ENCODE measurements at regions not wholly inside any gene's neighbourhood (a gene's known extent, or its start where the extent isn't known, plus 50 kb on each side); places are given as distances from the start of the nearest gene placed in this dataset.

- no peak for TF ChIP-seq CTCF (IDR thresholded peaks at IDR 0.05)
- H3K27me3 Mint-ChIP-seq = peaks cover 6% of the 10 kb centered on the region
- H3K4me1 Mint-ChIP-seq (ENCODE audit: low read depth) = no peaks in the 10 kb centered on the region
Observed at GRCh38 chr1:96565546-96565945, 156.0 kb upstream of the PTBP2 start.

GRCh38 chr1:96568639-96569038 lies 152.9 kb upstream of the PTBP2 start:
- no peaks in the 10 kb centered on the region for H3K9me3 ChIP-seq (ENCODE audit: control insufficient read depth in 1 of 2, insufficient read depth in 1 of 2, low read length in 2 of 2)
- H3K27ac ChIP-seq (ENCODE audit: low read depth in 1 of 2, low read length in 2 of 2) = no peak overlapping the region
- no peaks in the 10 kb centered on the region for H3K27me3 ChIP-seq (ENCODE audit: control insufficient read depth in 1 of 2, insufficient read depth in 2 of 2, low read length in 2 of 2)
- Mint-ChIP-seq H3K4me3 (no peak overlapping the region), H3K27ac (no peak overlapping the region), H3K4me1 (ENCODE audit: low read depth) (no peaks in the 10 kb centered on the region), H3K9me3 (no peaks in the 10 kb centered on the region), H3K36me3 (ENCODE audit: low read depth) (no peaks in the 10 kb centered on the region), H3K27me3 (peaks cover 5% of the 10 kb centered on the region)
- no peaks in the 10 kb centered on the region for H3K36me3 ChIP-seq (ENCODE audit: insufficient read depth, low read length)
- DNase-seq = no peak
- intact Hi-C loops (cut with DNase I, micrococcal nuclease) = loop anchor here in 1 of 2 experiments (10.0 kb wide), 1 partner anchor 1726 kb away; no protein-coding TSS in a partner anchor
- no peak for ATAC-seq (ENCODE audit: poor library complexity)
- ChIA-PET CTCF (no interaction called here), POLR2A (no interaction called here)
- no peak overlapping the region for H3K4me3 ChIP-seq (ENCODE audit: low read length)
- TF ChIP-seq CTCF (IDR thresholded peaks at IDR 0.05) = no peak
- H3K4me1 ChIP-seq (ENCODE audit: insufficient read depth, low read length) = no peaks in the 10 kb centered on the region

More at GRCh38 chr1:96565546-96565945, 156.0 kb upstream of the PTBP2 start:
- Histone ChIP-seq H3K4me1 (ENCODE audit: insufficient read depth, low read length) (no peaks in the 10 kb centered on the region), H3K9me3 (ENCODE audit: control insufficient read depth in 1 of 2, insufficient read depth in 1 of 2, low read length in 2 of 2) (no peaks in the 10 kb centered on the region), H3K27me3 (ENCODE audit: control insufficient read depth in 1 of 2, insufficient read depth in 2 of 2, low read length in 2 of 2) (no peaks in the 10 kb centered on the region), H3K4me3 (ENCODE audit: low read length) (no peak overlapping the region), H3K36me3 (ENCODE audit: insufficient read depth, low read length) (no peaks in the 10 kb centered on the region), H3K27ac (ENCODE audit: low read depth in 1 of 2, low read length in 2 of 2) (no peak overlapping the region)
- H3K9me3 Mint-ChIP-seq = no peaks in the 10 kb centered on the region
- no peak for DNase-seq
- intact Hi-C loops (cut with DNase I, micrococcal nuclease) = loop anchor here in 1 of 2 experiments (10.0 kb wide), 1 partner anchor 1729 kb away; no protein-coding TSS in a partner anchor
- H3K4me3 Mint-ChIP-seq = no peak overlapping the region
- ChIA-PET CTCF (no interaction called here), POLR2A (no interaction called here)
- ATAC-seq (ENCODE audit: poor library complexity) = no peak
- no peaks in the 10 kb centered on the region for H3K36me3 Mint-ChIP-seq (ENCODE audit: low read depth)
- H3K27ac Mint-ChIP-seq = no peak overlapping the region

- no peaks in the 10 kb centered on the region for H3K4me1 Mint-ChIP-seq (ENCODE audit: low read depth)
- H3K4me3 Mint-ChIP-seq = no peak overlapping the region
Observed at GRCh38 chr1:96569288-96569687, 152.3 kb upstream of the PTBP2 start.

More at GRCh38 chr1:96569288-96569687, 152.3 kb upstream of the PTBP2 start:
- DNase-seq (no peak), ATAC-seq (ENCODE audit: poor library complexity) (no peak)
- ChIA-PET CTCF (no interaction called here), POLR2A (no interaction called here)
- no peak for TF ChIP-seq CTCF (IDR thresholded peaks at IDR 0.05)
- Histone ChIP-seq H3K9me3 (ENCODE audit: control insufficient read depth in 1 of 2, insufficient read depth in 1 of 2, low read length in 2 of 2) (no peaks in the 10 kb centered on the region), H3K4me1 (ENCODE audit: insufficient read depth, low read length) (no peaks in the 10 kb centered on the region), H3K27me3 (ENCODE audit: control insufficient read depth in 1 of 2, insufficient read depth in 2 of 2, low read length in 2 of 2) (no peaks in the 10 kb centered on the region), H3K27ac (ENCODE audit: low read depth in 1 of 2, low read length in 2 of 2) (no peak overlapping the region), H3K36me3 (ENCODE audit: insufficient read depth, low read length) (no peaks in the 10 kb centered on the region), H3K4me3 (ENCODE audit: low read length) (no peak overlapping the region)
- Mint-ChIP-seq H3K9me3 (no peaks in the 10 kb centered on the region), H3K27me3 (peaks cover 12% of the 10 kb centered on the region), H3K27ac (no peak overlapping the region), H3K36me3 (ENCODE audit: low read depth) (no peaks in the 10 kb centered on the region)
- intact Hi-C loops (cut with DNase I, micrococcal nuclease) = loop anchor here in 1 of 2 experiments (10.0 kb wide), 1 partner anchor 1726 kb away; no protein-coding TSS in a partner anchor
